OCI-LY1 (cell line): ENCODE measurements at regions not wholly inside any gene's neighbourhood (a gene's known extent, or its start where the extent isn't known, plus 50 kb on each side); places are given as distances from the start of the nearest gene placed in this dataset.

ENCODE experiments used
- H2AFZ ChIP-seq: fragments of 200-600 bp; sonication (generic), shearing (Covaris generic); 2 replicates; pipeline ENCODE4 v1.6.0; 2014; ENCODE audit warnings: antibody characterized with exemption, mild to moderate bottlenecking, low read length
- H3F3A ChIP-seq: fragments of 200-600 bp; sonication (generic), shearing (Covaris generic); 2 replicates; pipeline ENCODE4 v1.6.0; 2014; ENCODE audit warnings: mild to moderate bottlenecking, antibody characterized with exemption, low read length, moderate library complexity; ENCODE audit not compliant: insufficient read depth
- H3K27ac ChIP-seq: fragments of 200-600 bp; sonication (generic); 2 replicates; pipeline ENCODE4 v1.5.1; 2014; ENCODE audit warnings: low read length, mixed run types, mild to moderate bottlenecking, low read depth; ENCODE audit not compliant: poor library complexity, severe bottlenecking
- H3K27me3 ChIP-seq: fragments of 200-600 bp; sonication (generic); 2 replicates; pipeline ENCODE4 v1.6.0; 2014; ENCODE audit warnings: antibody characterized with exemption, mild to moderate bottlenecking, low read length, moderate library complexity; ENCODE audit not compliant: insufficient read depth
- H3K36me3 ChIP-seq: fragments of 200-600 bp; sonication (generic); 2 replicates; pipeline ENCODE4 v1.6.1; 2014; ENCODE audit warnings: mild to moderate bottlenecking, antibody characterized with exemption, low read length, moderate library complexity, mixed read lengths; ENCODE audit not compliant: insufficient read depth
- H3K4me1 ChIP-seq: fragments of 200-600 bp; sonication (generic); 2 replicates; pipeline ENCODE4 v1.5.1; 2014; ENCODE audit warnings: mild to moderate bottlenecking, low read length, moderate library complexity; ENCODE audit not compliant: insufficient read depth, severe bottlenecking
- H3K4me2 ChIP-seq: fragments of 200-600 bp; sonication (generic), shearing (Covaris generic); 2 replicates; pipeline ENCODE4 v1.6.1; 2014; ENCODE audit warnings: low read length
- H3K4me3 ChIP-seq: fragments of 200-600 bp; sonication (generic); 2 replicates; pipeline ENCODE4 v1.5.1; 2014; ENCODE audit warnings: low read length, low read depth, mild to moderate bottlenecking, mixed read lengths; ENCODE audit not compliant: poor library complexity, severe bottlenecking
- H3K79me2 ChIP-seq: fragments of 200-600 bp; shearing (Covaris generic); 2 replicates; pipeline ENCODE4 v1.6.1; 2016; ENCODE audit warnings: mixed run types, low read length, mixed read lengths; ENCODE audit not compliant: insufficient read depth
- H3K9ac ChIP-seq: fragments of 200-600 bp; sonication (generic), shearing (Covaris generic); 2 replicates; pipeline ENCODE4 v1.6.1; 2014; ENCODE audit warnings: mild to moderate bottlenecking, low read length, mixed read lengths
- H3K9me2 ChIP-seq: fragments of 200-600 bp; sonication (generic), shearing (Covaris generic); 2 replicates; pipeline ENCODE4 v1.6.1; 2014; ENCODE audit warnings: low read depth, mild to moderate bottlenecking, low read length, mixed read lengths
- H3K9me3 ChIP-seq: fragments of 200-600 bp; shearing (Covaris generic); 2 replicates; pipeline ENCODE4 v1.6.1; 2014; ENCODE audit warnings: low read length, mixed read lengths
- H4K20me1 ChIP-seq: fragments of 200-600 bp; sonication (generic), shearing (Covaris generic); 2 replicates; pipeline ENCODE4 v1.6.0; 2016; ENCODE audit warnings: mild to moderate bottlenecking, low read length; ENCODE audit not compliant: insufficient read depth
- CTCF ChIP-seq: fragments of 200-600 bp; sonication (generic), shearing (Covaris generic); IDR thresholded peaks from 2 replicates; pipeline ENCODE4 v1.5.1; 2017; ENCODE audit warnings: mild to moderate bottlenecking, antibody characterized with exemption, low read length, moderate library complexity, mixed read lengths
- EZH2 ChIP-seq: fragments of 200-600 bp; sonication (generic), shearing (Covaris generic); IDR thresholded peaks from 2 replicates; pipeline ENCODE4 v1.8.0; 2017; ENCODE audit warnings: borderline replicate concordance, mixed run types, mild to moderate bottlenecking, antibody characterized with exemption, low read length, moderate library complexity, mixed read lengths

GRCh38 chr2:187994464-187995331, 297.0 kb upstream of the GULP1 start:
- Histone ChIP-seq H3K4me2 (no peak overlapping the region; the same call in 1 of the 2 replicates), H3K9ac (no peak overlapping the region), H4K20me1 (no peaks in the 10 kb centered on the region)

GRCh38 chr2:187995556-187995955, 296.1 kb upstream of the GULP1 start:
- no peak overlapping the region for H3K27ac ChIP-seq
- H3K9me3 ChIP-seq, result no peaks in the 10 kb centered on the region
- no peak overlapping the region for H3K4me3 ChIP-seq
- H3K36me3 ChIP-seq, result no peaks in the 10 kb centered on the region
- no peaks in the 10 kb centered on the region for H3F3A ChIP-seq
- TF ChIP-seq EZH2, result no peak
- no peak for TF ChIP-seq CTCF
- peaks cover 15% of the 10 kb centered on the region for H3K4me1 ChIP-seq
- H3K9ac ChIP-seq, result no peak overlapping the region
- H2AFZ ChIP-seq, result no peak overlapping the region
- no peaks in the 10 kb centered on the region for H3K9me2 ChIP-seq
- H3K4me2 ChIP-seq, result no peak overlapping the region; the same call in 1 of the 2 replicates
- H3K79me2 ChIP-seq, result no peaks in the 10 kb centered on the region
- H3K27me3 ChIP-seq, result no peaks in the 10 kb centered on the region
- H4K20me1 ChIP-seq, result no peaks in the 10 kb centered on the region

More at GRCh38 chr2:187994464-187995331, 297.0 kb upstream of the GULP1 start:
- Histone ChIP-seq H3K4me3 (no peak overlapping the region), H2AFZ (no peak overlapping the region), H3K36me3 (no peaks in the 10 kb centered on the region), H3K27me3 (no peaks in the 10 kb centered on the region), H3K27ac (no peak overlapping the region), H3K79me2 (no peaks in the 10 kb centered on the region), H3K4me1 (peaks cover 23% of the 10 kb centered on the region), H3F3A (no peaks in the 10 kb centered on the region), H3K9me2 (no peaks in the 10 kb centered on the region), H3K9me3 (no peaks in the 10 kb centered on the region)
- no peak for TF ChIP-seq CTCF
- TF ChIP-seq EZH2, result no peak

- H3K4me3 ChIP-seq, result no peak overlapping the region
- H3K9ac ChIP-seq, result no peak overlapping the region
- H4K20me1 ChIP-seq, result no peaks in the 10 kb centered on the region
- H3K36me3 ChIP-seq, result no peaks in the 10 kb centered on the region
- H3K27ac ChIP-seq, result no peak overlapping the region
- TF ChIP-seq EZH2 (no peak), CTCF (no peak)
- no peaks in the 10 kb centered on the region for H3K9me2 ChIP-seq
- H3K27me3 ChIP-seq, result no peaks in the 10 kb centered on the region
- H3K9me3 ChIP-seq, result no peaks in the 10 kb centered on the region
- H2AFZ ChIP-seq, result no peak overlapping the region
- no peaks in the 10 kb centered on the region for H3K79me2 ChIP-seq
- H3K4me2 ChIP-seq, result no peak overlapping the region
- no peaks in the 10 kb centered on the region for H3F3A ChIP-seq
- peaks cover 15% of the 10 kb centered on the region for H3K4me1 ChIP-seq
Observed at GRCh38 chr2:187996630-187997029, 295.0 kb upstream of the GULP1 start.
